Right kidney (tissue), 1 donor: ENCODE measurements at regions not wholly inside any gene's neighbourhood (a gene's known extent, or its start where the extent isn't known, plus 50 kb on each side); places are given as distances from the start of the nearest gene placed in this dataset.

ENCODE experiments used
- DNase-seq: peaks from one replicate; pipeline ENCODE4 v3.0.0-alpha.2; 2016

- no peak for DNase-seq
Observed at GRCh38 chr10:90126256-90126595, 424.8 kb downstream of the KIF20B start.

DNA sequence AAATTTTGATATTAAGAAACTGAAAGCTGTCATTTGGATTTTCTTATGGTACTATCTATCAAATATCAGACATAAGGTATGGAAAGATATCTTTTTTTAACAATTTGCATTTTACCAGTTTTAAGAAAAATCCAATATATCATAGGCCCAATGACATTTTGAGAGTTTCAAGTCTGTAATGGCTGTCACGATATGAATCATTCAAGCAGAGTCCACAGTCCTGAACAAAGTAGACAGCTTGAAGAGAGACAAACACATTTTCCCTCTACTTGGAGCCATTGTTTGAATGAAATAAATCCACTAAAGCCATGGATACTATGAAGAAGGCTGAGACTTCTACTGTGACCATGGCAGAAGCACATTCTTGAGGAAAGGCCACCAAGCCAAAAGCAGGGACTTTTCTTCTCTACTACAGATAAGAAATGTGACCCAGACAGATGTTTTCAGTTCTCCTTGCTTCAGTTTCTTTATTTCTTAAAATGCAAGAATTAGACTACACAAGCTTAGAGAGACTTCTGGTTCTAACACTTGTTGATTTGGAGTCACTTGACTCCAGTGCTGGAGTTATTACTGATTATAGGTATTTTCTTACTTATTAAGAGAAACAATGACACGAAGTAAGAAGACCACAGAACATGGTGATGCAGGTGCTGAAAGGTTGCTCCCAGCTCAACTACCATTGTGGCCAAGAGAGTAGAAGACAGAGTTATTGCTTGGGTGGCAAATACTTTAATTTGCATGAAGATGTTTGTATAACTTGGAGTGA, 429.1 kb downstream of the KIF20B start:
- DNase-seq = no peak

DNA sequence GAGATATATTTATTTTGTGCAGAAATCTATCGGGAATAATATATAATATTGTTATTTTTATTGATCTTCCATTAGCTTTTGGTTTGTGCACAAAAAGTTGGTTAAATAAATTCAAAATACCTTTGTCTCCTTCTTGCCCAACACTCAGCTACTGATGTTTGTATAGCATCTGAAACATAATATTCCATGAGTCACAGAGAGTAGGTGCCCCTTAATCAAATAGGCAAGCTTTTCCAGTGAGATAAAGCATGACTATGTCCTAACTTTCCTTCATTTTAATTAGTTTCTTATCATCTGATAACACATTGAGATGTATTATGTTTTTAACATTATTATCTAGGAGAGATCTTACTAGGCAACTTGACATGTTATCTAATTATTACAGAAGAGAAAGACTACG, 432.2 kb downstream of the KIF20B start:
- DNase-seq = no peak

- no peak for DNase-seq
Observed at GRCh38 chr10:90136731-90137316, 435.4 kb downstream of the KIF20B start.

- DNase-seq = no peak
Observed at GRCh38 chr10:90138844-90139243, 437.5 kb downstream of the KIF20B start.

GRCh38 chr10:90141791-90142190, 440.4 kb downstream of the KIF20B start:
- DNase-seq = no peak

DNA sequence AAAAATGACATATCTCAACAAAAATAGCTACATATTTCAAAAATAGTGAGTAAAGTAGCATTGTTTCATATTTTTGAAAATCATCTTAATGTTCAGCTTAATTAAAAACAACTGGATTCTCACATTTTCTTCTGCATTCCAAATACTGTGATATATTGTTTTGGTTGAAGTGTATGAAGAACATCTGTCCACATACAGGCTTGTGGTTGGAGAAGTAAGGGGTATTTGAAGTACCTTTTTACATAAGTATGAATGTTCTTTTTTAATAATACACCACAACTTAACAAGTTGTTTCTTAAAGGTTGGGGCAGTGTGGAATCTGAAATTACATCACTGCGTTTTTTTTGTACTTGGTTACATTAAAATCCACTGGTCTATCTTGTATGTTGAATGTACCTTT, 442.5 kb downstream of the KIF20B start:
- no peak for DNase-seq

- DNase-seq = no peak
Observed at GRCh38 chr10:90148116-90148855, 446.9 kb downstream of the KIF20B start.

GRCh38 chr10:90149563-90149962, 448.2 kb downstream of the KIF20B start:
- DNase-seq = no peak

DNA sequence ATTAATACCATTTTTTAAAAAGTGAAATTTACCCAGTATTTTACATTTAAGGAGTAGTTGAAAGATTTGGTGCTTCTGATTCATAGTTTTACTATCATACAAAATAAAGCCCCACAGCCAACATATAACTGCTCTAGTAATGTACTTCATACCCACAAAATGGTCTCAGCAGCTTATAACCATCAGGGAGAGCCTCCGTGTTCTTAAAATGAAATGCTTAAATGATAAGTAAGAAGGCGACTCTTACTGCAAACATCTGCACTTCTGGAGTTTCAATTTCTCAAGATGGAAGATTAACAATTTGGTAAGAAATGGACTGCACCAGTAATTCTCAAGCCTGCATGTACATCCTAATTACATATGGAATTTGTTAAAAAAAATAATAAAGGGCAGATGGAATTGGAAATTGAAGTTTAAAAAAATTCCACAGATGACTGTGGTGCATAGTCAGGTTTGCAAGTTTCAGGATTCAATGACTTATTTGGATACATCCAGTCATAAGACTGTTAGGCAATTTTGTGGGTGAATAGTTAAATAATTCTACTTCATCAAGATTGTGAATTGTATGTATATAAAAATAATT, 461.0 kb downstream of the KIF20B start:
- no peak for DNase-seq

GRCh38 chr10:90167174-90168064, 466.0 kb downstream of the KIF20B start:
- no peak for DNase-seq

DNA sequence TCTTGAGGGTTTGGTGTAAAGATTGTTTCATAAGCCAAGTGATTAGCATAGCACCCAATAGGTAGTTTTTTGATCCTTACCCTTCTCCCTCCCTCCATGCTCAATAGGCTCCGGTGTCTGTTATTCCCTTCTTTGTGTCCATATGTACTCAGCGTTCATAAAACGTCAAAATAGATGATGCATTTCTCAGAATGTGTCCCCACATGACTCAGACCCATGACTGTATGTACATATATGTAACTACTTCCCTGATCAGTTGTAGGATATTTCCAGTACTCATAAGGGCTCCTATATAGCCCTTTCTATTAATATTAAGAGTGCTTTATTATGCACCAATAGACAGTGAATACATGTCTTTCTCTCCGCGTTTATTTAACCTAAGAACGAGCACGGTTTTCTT, 466.9 kb downstream of the KIF20B start:
- no peak for DNase-seq

DNA sequence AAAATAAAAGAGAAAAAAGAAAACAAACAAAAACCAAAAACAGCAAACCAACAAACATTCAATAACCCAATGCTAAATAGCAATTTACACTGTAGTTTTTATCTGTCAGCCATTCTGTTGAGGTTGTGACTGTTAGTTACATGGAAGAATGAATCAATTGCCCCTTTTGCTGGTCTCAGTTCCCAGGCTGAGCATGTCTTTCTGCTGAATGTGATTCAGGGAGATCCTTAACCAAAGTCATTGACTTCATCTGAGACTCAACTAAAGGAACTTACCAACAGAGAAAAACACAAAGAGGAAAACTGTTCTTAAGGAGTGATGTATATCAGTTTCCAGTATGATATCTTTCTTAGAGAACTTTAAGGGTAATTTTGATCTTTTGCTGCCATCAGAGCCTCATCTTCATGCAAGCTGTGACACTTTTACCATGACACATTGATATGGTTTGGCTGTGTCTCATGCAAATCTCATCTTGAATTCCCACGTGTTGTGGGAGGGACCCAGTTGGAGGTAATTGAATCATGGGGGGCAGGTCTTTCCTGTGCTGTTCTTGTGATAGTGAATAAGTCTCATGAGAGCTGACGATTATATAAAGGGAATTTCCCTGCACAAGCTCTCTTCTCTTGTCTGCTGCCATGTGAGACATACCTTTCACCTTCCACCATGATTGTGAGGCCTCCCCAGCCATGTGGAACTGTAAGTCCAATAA, 469.8 kb downstream of the KIF20B start:
- no peak for DNase-seq

DNA sequence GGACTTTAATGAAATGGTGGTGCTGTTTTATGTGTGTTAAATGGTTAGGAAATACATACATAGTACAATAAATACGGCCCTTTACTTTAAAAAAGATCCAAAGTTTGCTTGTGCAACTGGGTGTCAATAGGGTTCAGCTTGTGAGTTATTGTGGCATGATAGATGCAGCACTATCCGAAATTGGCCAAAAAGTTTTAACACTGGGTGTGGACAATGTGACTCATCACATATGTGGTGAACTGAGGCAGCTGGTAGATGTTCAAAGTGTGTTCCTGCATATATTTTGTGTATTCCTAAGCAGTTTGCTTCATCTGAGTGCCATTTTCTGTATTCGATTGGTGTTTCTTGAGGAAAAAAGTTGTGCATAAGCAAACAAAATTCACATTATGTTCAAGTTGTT, 473.1 kb downstream of the KIF20B start:
- no peak for DNase-seq

DNA sequence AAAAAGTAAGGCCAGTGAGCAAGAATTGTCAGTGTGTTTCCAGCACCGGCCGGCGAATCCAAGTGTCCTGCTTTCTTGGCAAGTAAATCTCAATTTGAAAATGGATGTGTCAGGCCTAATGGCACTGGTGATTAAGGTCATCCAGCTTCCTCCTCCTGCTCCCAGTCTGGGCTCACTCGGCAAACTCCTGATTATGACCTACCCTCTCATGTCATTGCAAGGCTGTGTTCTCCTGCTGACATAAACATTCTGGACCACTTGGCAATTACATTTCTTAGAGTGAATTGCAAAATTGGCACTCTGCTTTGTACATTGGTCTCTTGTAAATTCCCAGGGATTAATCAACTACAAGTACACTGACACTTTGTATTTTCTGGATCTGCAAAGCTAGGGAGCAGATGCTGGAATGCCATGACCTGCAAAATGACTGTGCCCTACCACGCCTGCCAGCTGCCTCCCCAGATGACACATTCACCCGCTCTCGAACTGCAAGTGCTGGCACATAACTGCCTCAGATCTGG, 473.8 kb downstream of the KIF20B start:
- no peak for DNase-seq

DNA sequence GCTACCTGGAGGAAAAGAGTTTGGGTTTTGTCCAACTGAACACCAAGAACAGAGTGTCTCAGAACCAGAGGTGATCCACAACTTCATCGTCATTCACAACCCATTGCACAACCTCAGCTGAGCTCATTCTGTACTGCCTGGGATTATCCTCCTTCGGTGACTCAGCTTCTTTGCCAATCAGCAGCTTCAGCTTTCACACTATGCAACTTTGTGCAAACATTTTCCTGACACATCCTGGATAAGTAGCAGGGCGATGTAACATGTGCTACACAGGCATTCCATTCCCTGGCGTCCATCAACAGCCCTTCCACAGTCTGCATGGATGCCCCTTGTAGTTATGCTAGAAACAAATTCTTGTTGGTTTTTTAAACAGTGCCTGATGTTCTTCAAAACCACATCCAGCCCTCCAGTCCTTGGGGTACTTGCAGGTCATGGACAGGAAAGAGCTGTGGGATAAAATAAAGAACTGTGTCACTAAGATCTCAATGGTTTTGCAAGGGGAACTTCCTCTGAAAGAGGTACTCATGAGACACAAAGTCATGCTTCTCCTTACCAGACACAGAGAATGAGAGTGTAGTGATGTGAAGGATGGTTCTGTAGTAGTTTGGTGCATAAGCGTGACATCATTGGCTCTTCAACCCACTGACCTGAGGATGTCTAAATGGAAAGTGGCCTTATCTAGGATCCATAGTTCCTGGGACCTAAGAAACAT, 478.5 kb downstream of the KIF20B start:
- DNase-seq = no peak

- no peak for DNase-seq
Observed at GRCh38 chr10:90180886-90181691, 479.7 kb downstream of the KIF20B start.

DNA sequence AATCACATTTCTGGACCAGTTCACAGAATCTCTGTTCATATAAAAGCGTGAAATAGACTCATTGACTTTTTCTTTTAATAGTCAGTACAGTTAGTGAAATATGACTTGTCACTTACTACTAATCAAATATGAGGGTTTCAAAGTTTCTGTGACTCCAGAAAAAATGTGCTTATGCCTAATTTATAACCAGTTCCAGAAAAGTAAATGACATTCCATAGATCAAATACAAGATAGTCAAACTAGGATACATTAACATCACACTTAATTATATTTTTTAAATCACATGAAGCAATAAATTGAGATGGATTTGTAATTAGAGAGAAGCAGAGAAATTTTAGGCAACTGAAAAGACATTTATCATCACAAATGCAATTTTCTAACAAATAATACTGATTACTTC, 491.4 kb downstream of the KIF20B start:
- no peak for DNase-seq

DNA sequence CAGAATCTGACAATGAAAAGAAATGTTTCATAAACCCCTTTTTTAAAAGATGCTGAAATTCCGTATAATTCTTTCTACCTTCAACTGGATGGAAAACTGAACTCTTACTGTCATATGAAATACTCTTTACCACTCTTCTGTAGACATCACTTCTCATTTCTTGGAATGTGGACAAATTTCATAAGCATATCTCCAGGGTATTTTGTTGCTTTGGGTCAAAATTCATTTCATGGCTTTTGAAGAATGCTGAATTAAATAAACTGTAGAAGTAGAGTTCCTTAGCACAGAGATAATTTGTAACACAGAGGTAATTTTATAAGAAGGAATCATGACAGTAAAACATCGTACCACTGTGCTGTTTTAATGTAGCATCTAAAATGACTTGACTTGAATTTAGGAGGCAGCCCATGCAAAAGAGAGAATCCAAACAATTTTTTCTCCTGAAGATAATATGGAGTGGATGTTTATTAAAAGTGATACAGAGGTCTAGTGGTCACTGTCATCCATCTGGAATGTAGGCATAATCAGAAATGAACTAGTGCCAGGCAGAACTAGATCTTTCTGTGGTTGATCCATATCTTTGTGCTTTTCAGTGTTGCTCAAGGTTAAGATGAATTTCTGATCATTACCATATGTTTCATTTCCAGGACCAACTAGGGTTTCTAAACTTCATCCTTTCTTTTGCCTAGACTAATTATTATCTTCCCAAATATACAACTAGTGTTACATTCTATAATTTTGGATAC, 492.0 kb downstream of the KIF20B start:
- DNase-seq = no peak
